K562 (cell line): ENCODE measurements at regions not wholly inside any gene's neighbourhood (a gene's known extent, or its start where the extent isn't known, plus 50 kb on each side); places are given as distances from the start of the nearest gene placed in this dataset.

Experiments
- ATAC-seq: fragments of 200-7000 bp; cut with Tn5 transposase; 3 replicates; pipeline ENCODE4 v1.9.1; 2020; ENCODE audit warnings: moderate library complexity
- BruUV-seq: library from RNA; stranded (reverse); fragments of 400-500 nt; replicated peaks from 2 replicates; lab custom pipeline; 2021; lab: Mats Ljungman, UMichigan
- CTCF ChIA-PET: fragments of 300-600 bp; formaldehyde crosslinking; extraction: SDS; loops from one replicate; lab custom pipeline; 2021; ENCODE audit warnings: low intra/inter-chr PET ratio; lab: Yijun Ruan, JAX
- POLR2A ChIA-PET: fragments of 300-600, 350-650 bp; sonication (Branson Sonifier 250); formaldehyde crosslinking; extraction: SDS; loops from one replicate; lab custom pipeline; 2021; ENCODE audit warnings: antibody characterized with exemption, inconsistent platforms; lab: Yijun Ruan, JAX
- DNase-seq, 4 experiments: peaks; one replicate each; pipeline versions ENCODE4 v3.0.0 to v3.0.0-alpha.2; 2011 to 2018; ENCODE audit warnings: low spot score in 3 of 4, mixed read lengths in 3 of 4; ENCODE audit errors: extremely low read depth in 1 of 4
- FAIRE-seq: peaks from 2 replicates; lab custom pipeline; 2011; peaks lifted over from hg19 to GRCh38; lab: Jason Lieb, UNC
- H2AFZ ChIP-seq: 2 replicates; pipeline ENCODE4 v1.6.0; 2011; ENCODE audit warnings: low read depth, low read length, control low read depth, inconsistent platforms
- H3K27ac ChIP-seq: fragments of 200-600 bp; 3 replicates; pipeline ENCODE4 v1.8.0; 2011; ENCODE audit warnings: low read depth, mild to moderate bottlenecking, control low read depth, inconsistent platforms, low read length, moderate library complexity, mixed read lengths; ENCODE audit errors: extremely low read depth
- H3K27me3 ChIP-seq, 2 experiments: fragments of 300-600 bp in 1 of 2; 2 replicates in 1 of 2; 3 replicates in 1 of 2; pipeline versions ENCODE4 v1.6.0 to v1.8.0; 2011; ENCODE audit warnings: inconsistent platforms in 2 of 2, low read length in 2 of 2, mild to moderate bottlenecking in 1 of 2, mixed read lengths in 1 of 2, moderate library complexity in 1 of 2; ENCODE audit not compliant: control insufficient read depth in 2 of 2, insufficient read depth in 2 of 2
- H3K36me3 ChIP-seq: fragments of 300-600 bp; 3 replicates; pipeline ENCODE4 v1.8.0; 2011; ENCODE audit warnings: mild to moderate bottlenecking, low read length, inconsistent platforms; ENCODE audit not compliant: control insufficient read depth, insufficient read depth
- H3K4me1 ChIP-seq, 2 experiments: fragments of 200-600 bp in 1 of 2; replicated peaks in 1 of 2; 2 replicates in 1 of 2; 3 replicates in 1 of 2; pipeline versions ENCODE4 v1.5.1 to v1.8.0; 2011; ENCODE audit warnings: inconsistent platforms in 2 of 2, low read length in 2 of 2, mild to moderate bottlenecking in 1 of 2, mixed read lengths in 1 of 2, moderate library complexity in 1 of 2; ENCODE audit not compliant: control insufficient read depth in 2 of 2, insufficient read depth in 2 of 2
- H3K4me2 ChIP-seq: 2 replicates; pipeline ENCODE4 v1.6.1; 2011; ENCODE audit warnings: low read length, control low read depth, inconsistent platforms, mixed read lengths; ENCODE audit not compliant: insufficient read depth
- H3K4me3 ChIP-seq: fragments of 200-600 bp; sonication (generic), shearing (Covaris generic); 2 replicates; pipeline ENCODE4 v1.5.1; 2016; ENCODE audit warnings: control low read depth, inconsistent platforms
- H3K79me2 ChIP-seq: fragments of 200-600 bp; 3 replicates; pipeline ENCODE4 v1.8.0; 2011; ENCODE audit warnings: low read length, inconsistent platforms; ENCODE audit not compliant: control insufficient read depth, insufficient read depth
- H3K9ac ChIP-seq, 2 experiments: 2 replicates each; pipeline versions ENCODE4 v1.6.0 to v1.6.1; 2011; ENCODE audit warnings: low read depth in 2 of 2, low read length in 2 of 2, control low read depth in 1 of 2, inconsistent platforms in 1 of 2, mild to moderate bottlenecking in 1 of 2, mixed read lengths in 1 of 2; ENCODE audit not compliant: insufficient read depth in 1 of 2
- H3K9me1 ChIP-seq: one replicate; pipeline ENCODE4 v1.6.0; 2011; ENCODE audit warnings: inconsistent platforms, mild to moderate bottlenecking, low read length, moderate library complexity; ENCODE audit not compliant: control insufficient read depth, insufficient read depth
- H3K9me3 ChIP-seq: replicated peaks from 2 replicates; pipeline ENCODE4 v1.5.1; 2011; ENCODE audit warnings: low read depth, low read length, inconsistent platforms; ENCODE audit not compliant: control insufficient read depth, insufficient read depth
- H4K20me1 ChIP-seq: replicated peaks from 2 replicates; pipeline ENCODE4 v1.6.1; 2011; ENCODE audit warnings: low read length, inconsistent platforms, mixed read lengths; ENCODE audit not compliant: control insufficient read depth, insufficient read depth
- DDX20 ChIP-seq: fragments of 450-650 bp; IDR thresholded peaks from 2 replicates; pipeline ENCODE4 v1.6.1; 2016; ENCODE audit warnings: missing genetic modification characterization, low read depth, mild to moderate bottlenecking, missing compliant biosample characterization, moderate library complexity
- HNRNPLL ChIP-seq: fragments of 200-400 bp; formaldehyde crosslinking; IDR thresholded peaks from 2 replicates; pipeline ENCODE4 v1.6.1; 2017; ENCODE audit warnings: low read length, low read depth, mild to moderate bottlenecking; ENCODE audit not compliant: poor library complexity, severe bottlenecking
- KLF13 ChIP-seq: fragments of 450-650 bp; IDR thresholded peaks from 2 replicates; pipeline ENCODE4 v1.6.1; 2016; ENCODE audit warnings: missing genetic modification characterization, low read depth, mild to moderate bottlenecking, missing compliant biosample characterization, moderate library complexity, borderline replicate concordance
- POLR2H ChIP-seq: IDR thresholded peaks from 2 replicates; pipeline ENCODE4 v1.6.1; 2016; ENCODE audit warnings: missing genetic modification characterization, low read depth, mild to moderate bottlenecking, control low read depth, missing compliant biosample characterization, moderate library complexity
- RB1 ChIP-seq: fragments of 450-650 bp; IDR thresholded peaks from 2 replicates; pipeline ENCODE4 v1.6.1; 2017; ENCODE audit warnings: low read depth, mild to moderate bottlenecking
- SRSF7 ChIP-seq: fragments of 200-400 bp; formaldehyde crosslinking; optimal IDR thresholded peaks from 2 replicates; pipeline ENCODE3; 2017; ENCODE audit warnings: mild to moderate bottlenecking, low read depth, low read length
- TCF7 ChIP-seq: sonication (generic); IDR thresholded peaks from 2 replicates; pipeline ENCODE4 v1.6.1; 2016; ENCODE audit warnings: antibody characterized with exemption, borderline replicate concordance
- ZNF133 ChIP-seq: fragments of 250-450 bp; sonication (Bioruptor Pico); IDR thresholded peaks from 2 replicates; pipeline ENCODE4 v1.4.0; 2020; ENCODE audit warnings: mild to moderate bottlenecking
- ZNF197 ChIP-seq: fragments of 200-800 bp; sonication (Bioruptor generic); IDR thresholded peaks from 2 replicates; pipeline ENCODE4 v1.6.1; 2016; ENCODE audit warnings: low read depth, missing genetic modification characterization, missing compliant biosample characterization
- ZNF23 ChIP-seq: fragments of 250-450 bp; sonication (Bioruptor Pico); IDR thresholded peaks from 2 replicates; pipeline ENCODE4 v1.4.0; 2020; ENCODE audit warnings: mild to moderate bottlenecking
- ZNF77 ChIP-seq: fragments of 250-450 bp; sonication (Bioruptor Pico); IDR thresholded peaks from 2 replicates; pipeline ENCODE4 v1.5.0; 2020
- ZSCAN32 ChIP-seq: fragments of 450-650 bp; formaldehyde crosslinking; IDR thresholded peaks from 2 replicates; pipeline ENCODE4 v1.4.0; 2020; ENCODE audit warnings: mild to moderate bottlenecking, moderate library complexity
- WGBS: fragments of 100-300 bp; shearing (Covaris generic); methylation state at CpG from one replicate; pipeline ENCODE4 v1.1.6; 2016; ENCODE audit warnings: low coverage, mixed read lengths; ENCODE audit not compliant: insufficient coverage; ENCODE audit errors: missing lambda C conversion rate; 5-methylcytosine and 5-hydroxymethylcytosine counted together
- in situ Hi-C: fragments of 300-500 bp; cut with MboI; formaldehyde crosslinking; loops from 4 replicates; pipeline ENCODE4 v1.15.0; 2018; ENCODE audit warnings: inconsistent platforms, mixed read lengths
- intact Hi-C: fragments of 100-400 bp; cut with micrococcal nuclease; formaldehyde crosslinking; loops from 2 replicates; pipeline ENCODE4 v1.14.2; 2022
- TF ChIP-seq, protein P1 (sequence below): sonication (generic); formaldehyde crosslinking; IDR thresholded peaks from 2 replicates; pipeline ENCODE4 v1.8.1; 2023; ENCODE audit warnings: mild to moderate bottlenecking, missing genetic modification reagents
- TF ChIP-seq, protein P2 (sequence below): fragments of 250-450 bp; sonication (Bioruptor Pico); IDR thresholded peaks from 2 replicates; pipeline ENCODE4 v1.8.0; 2021; ENCODE audit warnings: mild to moderate bottlenecking, moderate library complexity
- TF ChIP-seq, protein P3 (sequence below): fragments of 450-650 bp; formaldehyde crosslinking; IDR thresholded peaks from 2 replicates; pipeline ENCODE4 v1.4.0; 2020; ENCODE audit warnings: mild to moderate bottlenecking, moderate library complexity

DNA sequence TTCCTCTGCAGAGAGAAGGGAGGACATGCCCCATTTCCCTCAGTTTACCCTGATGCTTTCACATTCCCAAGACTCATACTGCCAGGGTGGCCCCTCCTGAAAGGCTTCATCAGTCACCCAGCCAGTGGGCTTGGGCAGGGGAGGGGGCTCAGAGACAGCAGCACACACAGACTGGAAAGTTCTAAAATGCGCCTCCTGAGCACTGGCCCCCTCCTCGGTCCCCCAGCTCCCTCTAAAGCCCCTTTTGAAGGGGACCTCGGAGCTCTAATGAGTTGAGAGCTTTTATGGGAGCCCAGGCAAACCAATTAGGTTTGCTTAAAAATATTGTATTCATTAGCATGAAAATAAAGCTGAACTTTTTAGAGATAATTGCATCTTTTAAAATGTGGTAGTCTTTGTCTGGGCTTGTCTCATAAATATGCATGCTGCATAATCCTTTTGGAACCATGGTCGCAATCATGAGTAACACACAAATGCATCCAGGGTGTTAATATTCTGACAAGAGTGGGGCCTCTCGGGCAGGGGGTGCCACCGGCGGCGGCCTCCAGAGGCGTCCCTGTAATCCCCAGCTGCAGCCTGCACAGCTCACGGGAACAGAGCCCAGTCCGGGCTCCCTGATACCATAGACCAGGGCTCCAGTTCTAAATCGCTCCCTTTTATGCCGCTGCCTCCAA is 78.5 kb downstream of the RPLP1 start (continued):
- TF ChIP-seq, protein P1, sequence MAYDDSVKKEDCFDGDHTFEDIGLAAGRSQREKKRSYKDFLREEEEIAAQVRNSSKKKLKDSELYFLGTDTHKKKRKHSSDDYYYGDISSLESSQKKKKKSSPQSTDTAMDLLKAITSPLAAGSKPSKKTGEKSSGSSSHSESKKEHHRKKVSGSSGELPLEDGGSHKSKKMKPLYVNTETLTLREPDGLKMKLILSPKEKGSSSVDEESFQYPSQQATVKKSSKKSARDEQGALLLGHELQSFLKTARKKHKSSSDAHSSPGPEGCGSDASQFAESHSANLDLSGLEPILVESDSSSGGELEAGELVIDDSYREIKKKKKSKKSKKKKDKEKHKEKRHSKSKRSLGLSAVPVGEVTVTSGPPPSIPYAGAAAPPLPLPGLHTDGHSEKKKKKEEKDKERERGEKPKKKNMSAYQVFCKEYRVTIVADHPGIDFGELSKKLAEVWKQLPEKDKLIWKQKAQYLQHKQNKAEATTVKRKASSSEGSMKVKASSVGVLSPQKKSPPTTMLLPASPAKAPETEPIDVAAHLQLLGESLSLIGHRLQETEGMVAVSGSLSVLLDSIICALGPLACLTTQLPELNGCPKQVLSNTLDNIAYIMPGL (CRISPR knock-in tag), result no peak
- TF ChIP-seq POLR2H, result no peak
- TF ChIP-seq, protein P2, sequence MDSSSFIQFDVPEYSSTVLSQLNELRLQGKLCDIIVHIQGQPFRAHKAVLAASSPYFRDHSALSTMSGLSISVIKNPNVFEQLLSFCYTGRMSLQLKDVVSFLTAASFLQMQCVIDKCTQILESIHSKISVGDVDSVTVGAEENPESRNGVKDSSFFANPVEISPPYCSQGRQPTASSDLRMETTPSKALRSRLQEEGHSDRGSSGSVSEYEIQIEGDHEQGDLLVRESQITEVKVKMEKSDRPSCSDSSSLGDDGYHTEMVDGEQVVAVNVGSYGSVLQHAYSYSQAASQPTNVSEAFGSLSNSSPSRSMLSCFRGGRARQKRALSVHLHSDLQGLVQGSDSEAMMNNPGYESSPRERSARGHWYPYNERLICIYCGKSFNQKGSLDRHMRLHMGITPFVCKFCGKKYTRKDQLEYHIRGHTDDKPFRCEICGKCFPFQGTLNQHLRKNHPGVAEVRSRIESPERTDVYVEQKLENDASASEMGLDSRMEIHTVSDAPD (CRISPR knock-in tag), result no peak
- no peak for TF ChIP-seq TCF7
- TF ChIP-seq ZNF133, result no peak
- TF ChIP-seq, all 486 proteins: peak for 0

DNA sequence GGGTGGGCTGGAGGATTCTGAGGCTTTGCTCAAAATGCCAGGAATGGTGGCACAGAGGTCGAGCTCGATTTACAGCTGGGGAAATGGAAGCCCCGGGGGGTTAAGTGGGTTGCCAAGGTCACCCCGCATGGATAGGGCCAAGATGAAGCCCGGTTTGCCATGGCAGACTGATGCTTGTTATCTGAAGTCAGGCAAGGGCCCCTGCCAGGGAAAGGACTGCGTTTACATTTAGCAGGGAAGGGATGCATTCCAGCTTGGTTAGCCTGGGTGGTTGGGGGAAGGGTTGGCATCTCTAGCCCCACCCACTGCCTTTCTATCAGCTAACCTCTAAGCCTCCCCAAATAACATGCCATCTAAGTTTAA is 79.0 kb downstream of the RPLP1 start:
- FAIRE-seq, result no peak
- Histone ChIP-seq H3K27me3 (peaks cover 12 to 52% of the 10 kb centered on the region in 2 experiments; a peak in 4 of 5 replicates), H3K9ac (no peak overlapping the region), H3K9me3 (no peaks in the 10 kb centered on the region), H3K4me1 (no peaks in the 10 kb centered on the region), H3K79me2 (no peaks in the 10 kb centered on the region), H3K36me3 (no peaks in the 10 kb centered on the region), H4K20me1 (peaks cover 4% of the 10 kb centered on the region; the same call in 1 of the 2 replicates), H2AFZ (no peak overlapping the region), H3K9me1 (no peaks in the 10 kb centered on the region), H3K27ac (no peak overlapping the region), H3K4me3 (no peak overlapping the region), H3K4me2 (no peak overlapping the region)
- no peak for DNase-seq
- intact Hi-C loops (no loop called here), in situ Hi-C loops (no loop called here)
- CTCF ChIA-PET, result no interaction called here
- TF ChIP-seq SRSF7 (no peak), KLF13 (tag) (no peak), ZNF23 (no peak), ZNF197 (no peak), DDX20 (no peak), ZNF77 (CRISPR knock-in tag) (no peak), HNRNPLL (no peak), RB1 (no peak), ZSCAN32 (CRISPR knock-in tag) (no peak)
- TF ChIP-seq, protein P3, sequence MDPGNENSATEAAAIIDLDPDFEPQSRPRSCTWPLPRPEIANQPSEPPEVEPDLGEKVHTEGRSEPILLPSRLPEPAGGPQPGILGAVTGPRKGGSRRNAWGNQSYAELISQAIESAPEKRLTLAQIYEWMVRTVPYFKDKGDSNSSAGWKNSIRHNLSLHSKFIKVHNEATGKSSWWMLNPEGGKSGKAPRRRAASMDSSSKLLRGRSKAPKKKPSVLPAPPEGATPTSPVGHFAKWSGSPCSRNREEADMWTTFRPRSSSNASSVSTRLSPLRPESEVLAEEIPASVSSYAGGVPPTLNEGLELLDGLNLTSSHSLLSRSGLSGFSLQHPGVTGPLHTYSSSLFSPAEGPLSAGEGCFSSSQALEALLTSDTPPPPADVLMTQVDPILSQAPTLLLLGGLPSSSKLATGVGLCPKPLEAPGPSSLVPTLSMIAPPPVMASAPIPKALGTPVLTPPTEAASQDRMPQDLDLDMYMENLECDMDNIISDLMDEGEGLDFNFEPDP, result no peak
- 2% methylated on average over 6 of the region's 6 CpGs for WGBS
- no peak for ATAC-seq
- no TSS peak for BruUV-seq
- POLR2A ChIA-PET, result interaction anchor here (0.6 to 0.7 kb wide), 3 partner anchors 15 to 42 kb away, joined by 3 read pairs; no protein-coding TSS in a partner anchor
